DOHH2 (cell line): ENCODE measurements at regions not wholly inside any gene's neighbourhood (a gene's known extent, or its start where the extent isn't known, plus 50 kb on each side); places are given as distances from the start of the nearest gene placed in this dataset.

Experiments used
- EZH2phosphoT487 ChIP-seq: fragments of 200-600 bp; sonication (generic); IDR thresholded peaks from 2 replicates; pipeline ENCODE4 v1.6.1; 2017; ENCODE audit warnings: borderline replicate concordance, mild to moderate bottlenecking, antibody characterized with exemption, low read length, moderate library complexity, mixed read lengths
- TF ChIP-seq, protein P1 (sequence below): fragments of 200-600 bp; sonication (generic); IDR thresholded peaks from one replicate; pipeline ENCODE4 v1.5.1; 2014; ENCODE audit warnings: antibody characterized with exemption, mild to moderate bottlenecking, low read depth, low read length; ENCODE audit not compliant: poor library complexity, severe bottlenecking

- TF ChIP-seq, protein P1, sequence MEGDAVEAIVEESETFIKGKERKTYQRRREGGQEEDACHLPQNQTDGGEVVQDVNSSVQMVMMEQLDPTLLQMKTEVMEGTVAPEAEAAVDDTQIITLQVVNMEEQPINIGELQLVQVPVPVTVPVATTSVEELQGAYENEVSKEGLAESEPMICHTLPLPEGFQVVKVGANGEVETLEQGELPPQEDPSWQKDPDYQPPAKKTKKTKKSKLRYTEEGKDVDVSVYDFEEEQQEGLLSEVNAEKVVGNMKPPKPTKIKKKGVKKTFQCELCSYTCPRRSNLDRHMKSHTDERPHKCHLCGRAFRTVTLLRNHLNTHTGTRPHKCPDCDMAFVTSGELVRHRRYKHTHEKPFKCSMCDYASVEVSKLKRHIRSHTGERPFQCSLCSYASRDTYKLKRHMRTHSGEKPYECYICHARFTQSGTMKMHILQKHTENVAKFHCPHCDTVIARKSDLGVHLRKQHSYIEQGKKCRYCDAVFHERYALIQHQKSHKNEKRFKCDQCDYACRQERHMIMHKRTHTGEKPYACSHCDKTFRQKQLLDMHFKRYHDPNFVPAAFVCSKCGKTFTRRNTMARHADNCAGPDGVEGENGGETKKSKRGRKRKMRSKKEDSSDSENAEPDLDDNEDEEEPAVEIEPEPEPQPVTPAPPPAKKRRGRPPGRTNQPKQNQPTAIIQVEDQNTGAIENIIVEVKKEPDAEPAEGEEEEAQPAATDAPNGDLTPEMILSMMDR = no peak
- no peak for TF ChIP-seq EZH2phosphoT487
These were observed 193.7 kb upstream of the KHDRBS2 start for GRCh38 chr6:62479697-62480220.
